Stimulated activated CD8-positive, alpha-beta memory T cell treated with anti-CD3 and anti-CD28 coated beads, Interleukin-4, amount 100 ng/mL, for 24 hours (primary cell): ENCODE measurements at regions not wholly inside any gene's neighbourhood (a gene's known extent, or its start where the extent isn't known, plus 50 kb on each side); places are given as distances from the start of the nearest gene placed in this dataset.

Experiments used
- DNase-seq: peaks from one replicate; pipeline ENCODE4 v3.0.0-alpha.2; 2020; ENCODE audit warnings: low read depth

- DNase-seq: no peak
These were observed 50.2 kb upstream of the BCL11A start for GRCh38 chr2:60603533-60604190.

- DNase-seq: no peak
These were observed 51.1 kb upstream of the BCL11A start for GRCh38 chr2:60604486-60605064.

GRCh38 chr2:60605866-60606265 is 52.4 kb upstream of the BCL11A start:
- DNase-seq: no peak

- no peak for DNase-seq
These were observed 55.2 kb upstream of the BCL11A start for GRCh38 chr2:60608679-60609078.

- no peak for DNase-seq
These were observed 58.6 kb upstream of the BCL11A start for GRCh38 chr2:60612033-60612432.

- DNase-seq: no peak
These were observed 60.9 kb upstream of the BCL11A start for GRCh38 chr2:60614319-60614718.

GRCh38 chr2:60621688-60622429 is 68.4 kb upstream of the BCL11A start:
- no peak for DNase-seq

- DNase-seq: no peak
These were observed 69.6 kb upstream of the BCL11A start for GRCh38 chr2:60623040-60623439.

- DNase-seq: no peak
These were observed 74.0 kb upstream of the BCL11A start for GRCh38 chr2:60627412-60627811.

GRCh38 chr2:60628026-60628425 is 74.6 kb upstream of the BCL11A start:
- no peak for DNase-seq

- DNase-seq: no peak
These were observed 75.3 kb upstream of the BCL11A start for GRCh38 chr2:60628615-60629304.

GRCh38 chr2:60629305-60629662 is 75.8 kb upstream of the BCL11A start:
- DNase-seq: no peak

GRCh38 chr2:60629801-60630385 is 76.4 kb upstream of the BCL11A start:
- DNase-seq: no peak

GRCh38 chr2:60633615-60634014 is 80.2 kb upstream of the BCL11A start:
- no peak for DNase-seq

GRCh38 chr2:60634438-60634837 is 81.0 kb upstream of the BCL11A start:
- DNase-seq: no peak

GRCh38 chr2:60641811-60642788 is 88.6 kb upstream of the BCL11A start:
- no peak for DNase-seq

GRCh38 chr2:60643747-60644146 is 90.3 kb upstream of the BCL11A start:
- no peak for DNase-seq

- DNase-seq: no peak
These were observed 91.5 kb upstream of the BCL11A start for GRCh38 chr2:60644951-60645350.

- DNase-seq: no peak
These were observed 94.7 kb upstream of the BCL11A start for GRCh38 chr2:60648191-60648590.

- no peak for DNase-seq
These were observed 96.3 kb upstream of the BCL11A start for GRCh38 chr2:60649721-60650120.

- DNase-seq: no peak
These were observed 99.4 kb upstream of the BCL11A start for GRCh38 chr2:60652832-60653340.
